ENCODE measurements at regions not wholly inside any gene's neighbourhood (a gene's known extent, or its start where the extent isn't known, plus 50 kb on each side); places are given as distances from the start of the nearest gene placed in this dataset.

DNA sequence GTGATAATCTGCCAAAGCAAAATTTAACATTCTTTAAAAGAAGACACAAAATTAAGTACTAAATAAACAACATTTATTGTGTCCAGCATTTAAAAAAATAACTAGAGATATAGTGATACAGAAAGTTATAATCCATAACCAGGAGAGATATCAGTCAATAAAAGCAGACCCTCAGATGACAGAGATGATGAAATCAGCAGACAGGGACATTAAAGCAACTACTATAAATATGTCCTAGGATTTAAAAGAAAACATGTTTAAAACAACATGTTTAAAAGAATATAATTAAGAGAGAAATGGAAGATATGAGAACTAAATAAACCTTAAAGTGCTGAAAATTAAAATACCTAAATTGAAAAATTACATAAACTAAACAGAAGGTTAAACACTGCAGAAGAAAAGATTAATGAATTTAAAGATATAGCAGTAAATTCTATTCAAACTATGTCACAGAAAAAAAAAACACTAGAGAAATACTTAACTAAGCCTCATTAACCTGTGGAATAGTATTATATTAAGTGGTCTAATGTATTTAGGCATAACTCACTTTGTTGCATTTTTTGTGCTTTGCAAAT is 261.2 kb upstream of the NR5A2 start:
- Mint-ChIP-seq H3K27me3 (ENCODE audit: low read depth, unreplicated experiment) (no peaks in the 10 kb centered on the region), H3K27ac (ENCODE audit: unreplicated experiment) (no peak overlapping the region), H3K36me3 (ENCODE audit: low read depth, unreplicated experiment) (peaks cover 1% of the 10 kb centered on the region), H3K9me3 (ENCODE audit: unreplicated experiment) (peaks cover 7% of the 10 kb centered on the region), H3K4me3 (ENCODE audit: unreplicated experiment) (no peak overlapping the region), H3K4me1 (ENCODE audit: low read depth, unreplicated experiment) (no peaks in the 10 kb centered on the region)
- no peaks in the 10 kb centered on the region for H3K9me3 ChIP-seq (ENCODE audit: insufficient read depth, low read depth, low read length)
- no peak overlapping the region for H2AFZ ChIP-seq (ENCODE audit: low read depth, low read length)
- H3K36me3 ChIP-seq (ENCODE audit: insufficient read depth, low read length) = no peaks in the 10 kb centered on the region
- FAIRE-seq = no peak
- no peak overlapping the region for H3K4me2 ChIP-seq (ENCODE audit: low read length)
- no peak for TF ChIP-seq EZH2 (IDR thresholded peaks at IDR 0.05; ENCODE audit: insufficient read depth, low read length)
- TF ChIP-seq, protein P1, sequence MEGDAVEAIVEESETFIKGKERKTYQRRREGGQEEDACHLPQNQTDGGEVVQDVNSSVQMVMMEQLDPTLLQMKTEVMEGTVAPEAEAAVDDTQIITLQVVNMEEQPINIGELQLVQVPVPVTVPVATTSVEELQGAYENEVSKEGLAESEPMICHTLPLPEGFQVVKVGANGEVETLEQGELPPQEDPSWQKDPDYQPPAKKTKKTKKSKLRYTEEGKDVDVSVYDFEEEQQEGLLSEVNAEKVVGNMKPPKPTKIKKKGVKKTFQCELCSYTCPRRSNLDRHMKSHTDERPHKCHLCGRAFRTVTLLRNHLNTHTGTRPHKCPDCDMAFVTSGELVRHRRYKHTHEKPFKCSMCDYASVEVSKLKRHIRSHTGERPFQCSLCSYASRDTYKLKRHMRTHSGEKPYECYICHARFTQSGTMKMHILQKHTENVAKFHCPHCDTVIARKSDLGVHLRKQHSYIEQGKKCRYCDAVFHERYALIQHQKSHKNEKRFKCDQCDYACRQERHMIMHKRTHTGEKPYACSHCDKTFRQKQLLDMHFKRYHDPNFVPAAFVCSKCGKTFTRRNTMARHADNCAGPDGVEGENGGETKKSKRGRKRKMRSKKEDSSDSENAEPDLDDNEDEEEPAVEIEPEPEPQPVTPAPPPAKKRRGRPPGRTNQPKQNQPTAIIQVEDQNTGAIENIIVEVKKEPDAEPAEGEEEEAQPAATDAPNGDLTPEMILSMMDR (IDR thresholded peaks at IDR 0.05; ENCODE audit: insufficient read depth, low read depth, low read length) = no peak
- no peak overlapping the region for H3K4me3 ChIP-seq (ENCODE audit: insufficient read depth, low read depth, low read length)
- no peak overlapping the region for H3K27ac ChIP-seq (ENCODE audit: low read depth, low read length)
- no peak for DNase-seq (ENCODE audit: low read depth)
- no peaks in the 10 kb centered on the region for H3K79me2 ChIP-seq (ENCODE audit: insufficient read depth, low read length)
- H3K9ac ChIP-seq (ENCODE audit: low read length) = no peak overlapping the region
- H4K20me1 ChIP-seq (ENCODE audit: insufficient read depth, low read length) = no peaks in the 10 kb centered on the region
- H3K27me3 ChIP-seq (ENCODE audit: insufficient read depth, low read length) = no peaks in the 10 kb centered on the region
- H3K4me1 ChIP-seq (ENCODE audit: insufficient read depth, low read length) = no peaks in the 10 kb centered on the region

DNA sequence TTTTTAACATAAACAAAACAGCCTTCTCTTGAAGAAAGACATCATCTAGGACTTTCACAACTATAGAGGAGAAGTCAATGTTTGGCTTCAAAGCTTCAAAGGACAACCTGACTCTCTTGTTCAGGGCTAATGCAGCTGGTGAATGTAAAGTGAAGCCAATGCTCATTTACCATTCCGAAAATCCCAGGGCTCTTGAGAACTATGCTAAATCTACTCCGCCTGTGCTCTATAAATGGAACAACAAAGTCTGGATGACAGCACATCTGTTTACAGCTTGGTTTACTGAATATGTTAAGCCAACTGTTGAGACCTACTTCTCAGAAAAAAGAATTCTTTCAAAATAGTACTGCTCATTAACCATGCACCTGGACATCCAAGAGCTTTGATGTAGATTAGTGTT is 259.8 kb upstream of the NR5A2 start:
- H3K27me3 Mint-ChIP-seq (ENCODE audit: low read depth, unreplicated experiment) = no peaks in the 10 kb centered on the region
- FAIRE-seq = no peak

More for the DNA sequence above, 259.8 kb upstream of the NR5A2 start:
- peaks cover 1% of the 10 kb centered on the region for H3K36me3 Mint-ChIP-seq (ENCODE audit: low read depth, unreplicated experiment)
- no peak for DNase-seq (ENCODE audit: low read depth)
- Histone ChIP-seq H3K9ac (ENCODE audit: low read length) (no peak overlapping the region), H3K36me3 (ENCODE audit: insufficient read depth, low read length) (no peaks in the 10 kb centered on the region), H3K27me3 (ENCODE audit: insufficient read depth, low read length) (no peaks in the 10 kb centered on the region), H4K20me1 (ENCODE audit: insufficient read depth, low read length) (no peaks in the 10 kb centered on the region), H3K4me2 (ENCODE audit: low read length) (no peak overlapping the region), H3K9me3 (ENCODE audit: insufficient read depth, low read depth, low read length) (no peaks in the 10 kb centered on the region), H2AFZ (ENCODE audit: low read depth, low read length) (no peak overlapping the region), H3K79me2 (ENCODE audit: insufficient read depth, low read length) (no peaks in the 10 kb centered on the region), H3K27ac (ENCODE audit: low read depth, low read length) (no peak overlapping the region), H3K4me1 (ENCODE audit: insufficient read depth, low read length) (no peaks in the 10 kb centered on the region), H3K4me3 (ENCODE audit: insufficient read depth, low read depth, low read length) (no peak overlapping the region)
- H3K4me3 Mint-ChIP-seq (ENCODE audit: unreplicated experiment) = no peak overlapping the region
- H3K27ac Mint-ChIP-seq (ENCODE audit: unreplicated experiment) = no peak overlapping the region
- no peaks in the 10 kb centered on the region for H3K4me1 Mint-ChIP-seq (ENCODE audit: low read depth, unreplicated experiment)
- peaks cover 7% of the 10 kb centered on the region for H3K9me3 Mint-ChIP-seq (ENCODE audit: unreplicated experiment)
- TF ChIP-seq, protein P1 (IDR thresholded peaks at IDR 0.05; ENCODE audit: insufficient read depth, low read depth, low read length) = no peak
- no peak for TF ChIP-seq EZH2 (IDR thresholded peaks at IDR 0.05; ENCODE audit: insufficient read depth, low read length)

Data from astrocyte (in vitro differentiated cells and primary cell).